Renal pelvis (tissue), 1 donor: ENCODE measurements at regions not wholly inside any gene's neighbourhood (a gene's known extent, or its start where the extent isn't known, plus 50 kb on each side); places are given as distances from the start of the nearest gene placed in this dataset.
"Not testable (repeated sequence)": the region's sequence is repeated elsewhere in the genome, so short reads cannot be mapped to it uniquely, and the experiment has no call there.

Experiments
- DNase-seq: peaks from one replicate; pipeline ENCODE4 v3.0.0-alpha.2; 2013

GRCh38 chr14:71566276-71566675, 366.0 kb upstream of the RGS6 start:
- DNase-seq, result no peak

DNA sequence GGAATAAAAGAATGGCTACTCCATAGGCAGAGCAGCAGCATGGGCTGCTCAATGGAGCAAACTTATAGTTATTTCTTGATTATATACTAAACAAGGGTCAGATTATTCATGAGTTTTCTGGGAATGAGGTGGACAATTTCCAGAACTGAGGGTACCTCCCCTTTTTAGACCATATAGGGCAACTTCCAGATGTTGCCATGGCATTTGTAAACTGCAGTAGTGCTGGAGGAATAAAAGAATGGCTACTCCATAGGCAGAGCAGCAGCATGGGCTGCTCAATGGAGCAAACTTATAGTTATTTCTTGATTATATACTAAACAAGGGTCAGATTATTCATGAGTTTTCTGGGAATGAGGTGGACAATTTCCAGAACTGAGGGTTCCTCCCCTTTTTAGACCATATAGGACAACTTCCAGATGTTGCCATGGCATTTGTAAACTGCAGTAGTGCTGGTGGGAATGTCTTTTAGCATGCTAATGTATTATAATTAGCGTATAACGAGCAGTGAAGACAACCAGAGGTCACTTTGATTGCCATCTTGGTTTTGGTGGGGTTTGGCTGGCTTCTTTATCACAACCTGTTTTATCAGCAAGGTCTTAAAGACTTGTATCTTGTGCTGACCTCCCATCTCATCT, 364.6 kb upstream of the RGS6 start:
- not testable (repeated sequence) for DNase-seq

- DNase-seq, result no peak
Measured at GRCh38 chr14:71574976-71575375, 357.3 kb upstream of the RGS6 start.

- no peak for DNase-seq
Measured at GRCh38 chr14:71576472-71576871, 355.8 kb upstream of the RGS6 start.

- DNase-seq, result no peak
Measured at GRCh38 chr14:71579331-71579730, 352.9 kb upstream of the RGS6 start.

DNA sequence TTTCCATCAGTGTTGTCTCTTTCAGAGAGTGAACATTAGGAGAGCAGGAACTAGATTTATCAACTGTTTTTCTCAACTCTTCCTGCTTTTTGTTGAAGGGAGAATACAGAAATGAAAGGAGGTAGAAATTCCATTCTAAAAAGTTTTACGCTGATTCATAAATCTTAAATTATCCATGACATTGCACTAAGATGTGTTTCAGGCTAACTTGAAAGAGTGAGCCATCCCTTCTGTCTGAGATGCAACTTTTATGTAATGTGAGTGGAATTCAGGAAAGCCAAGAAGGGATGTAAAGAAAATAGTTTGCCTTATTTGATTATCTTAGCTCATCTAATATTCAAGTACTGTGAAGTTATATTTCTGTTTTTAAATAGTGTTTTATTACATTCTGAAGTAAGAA, 349.5 kb upstream of the RGS6 start:
- no peak for DNase-seq

- no peak for DNase-seq
Measured at GRCh38 chr14:71583194-71583593, 349.0 kb upstream of the RGS6 start.

GRCh38 chr14:71583705-71584104, 348.5 kb upstream of the RGS6 start:
- DNase-seq, result no peak

- DNase-seq, result no peak
Measured at GRCh38 chr14:71585361-71585760, 346.9 kb upstream of the RGS6 start.

GRCh38 chr14:71586131-71586897, 345.9 kb upstream of the RGS6 start:
- DNase-seq, result no peak

DNA sequence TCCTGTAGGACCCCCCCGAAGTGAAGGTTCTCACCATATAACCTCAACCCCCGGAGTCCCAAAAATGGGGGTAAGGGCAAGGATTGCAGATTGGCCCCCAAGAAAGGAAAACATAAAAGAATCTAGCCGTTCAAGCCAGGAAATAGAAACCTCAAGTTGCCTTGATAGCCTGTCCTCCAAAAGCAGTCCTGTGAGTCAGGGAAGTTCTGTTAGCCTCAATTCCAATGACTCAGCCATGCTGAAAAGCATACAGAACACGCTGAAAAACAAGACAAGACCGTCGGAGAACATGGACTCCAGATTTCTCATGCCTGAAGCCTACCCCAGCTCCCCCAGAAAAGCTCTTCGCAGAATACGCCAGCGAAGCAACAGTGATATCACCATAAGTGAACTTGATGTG, 344.2 kb upstream of the RGS6 start:
- DNase-seq, result no peak

DNA sequence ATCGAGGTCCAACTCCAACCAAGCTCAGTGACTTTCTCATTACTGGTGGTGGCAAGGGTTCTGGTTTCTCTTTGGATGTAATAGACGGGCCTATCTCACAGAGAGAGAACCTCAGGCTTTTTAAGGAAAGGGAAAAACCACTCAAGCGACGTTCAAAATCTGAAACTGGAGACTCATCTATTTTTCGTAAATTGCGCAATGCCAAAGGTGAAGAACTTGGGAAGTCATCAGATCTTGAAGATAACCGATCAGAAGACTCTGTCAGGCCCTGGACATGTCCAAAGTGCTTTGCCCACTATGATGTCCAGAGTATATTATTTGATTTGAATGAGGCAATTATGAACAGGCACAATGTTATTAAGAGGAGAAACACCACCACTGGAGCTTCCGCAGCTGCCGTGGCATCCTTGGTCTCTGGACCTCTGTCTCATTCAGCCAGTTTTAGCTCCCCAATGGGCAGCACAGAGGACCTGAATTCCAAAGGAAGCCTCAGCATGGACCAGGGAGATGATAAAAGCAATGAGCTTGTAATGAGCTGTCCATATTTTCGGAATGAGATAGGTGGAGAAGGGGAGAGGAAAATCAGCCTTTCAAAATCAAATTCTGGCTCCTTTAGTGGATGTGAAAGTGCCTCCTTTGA, 343.5 kb upstream of the RGS6 start:
- no peak for DNase-seq

DNA sequence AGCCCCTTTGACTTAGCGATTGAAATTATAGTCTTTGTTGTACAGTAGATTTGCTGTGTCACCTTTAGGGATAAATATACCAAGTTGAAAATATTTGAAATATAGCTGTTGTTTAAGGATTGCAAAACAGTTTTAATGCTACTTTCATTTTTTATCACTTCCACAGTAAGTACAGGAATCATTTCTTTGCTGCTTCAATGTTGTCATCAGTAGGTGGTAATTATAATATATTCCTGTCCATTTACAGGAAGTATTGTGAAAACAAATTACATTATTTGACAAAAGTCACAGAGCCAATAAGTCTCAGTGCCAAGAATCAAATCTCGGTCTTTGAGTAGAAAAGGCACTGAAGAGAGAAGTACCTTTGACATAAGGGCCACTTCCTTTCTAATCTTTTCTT, 342.6 kb upstream of the RGS6 start:
- no peak for DNase-seq

DNA sequence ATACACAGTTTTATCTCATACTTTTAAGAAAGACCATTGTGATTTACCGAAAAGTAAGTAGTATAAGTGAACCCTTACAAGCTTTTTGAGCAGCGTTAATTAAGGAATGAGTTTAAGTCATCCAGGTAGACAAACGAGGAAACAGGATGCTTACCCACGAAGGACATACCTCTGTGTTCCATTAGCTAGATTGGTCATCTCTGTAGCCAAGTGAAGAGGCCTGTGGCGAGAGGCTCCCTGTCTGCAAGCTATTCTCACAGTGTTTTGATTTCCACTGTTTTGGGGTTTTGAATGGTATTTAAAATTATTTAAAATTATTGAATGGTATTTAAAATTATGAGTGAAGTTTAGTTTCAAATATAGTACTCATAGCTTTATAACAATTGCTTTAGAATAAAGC, 342.1 kb upstream of the RGS6 start:
- DNase-seq, result no peak

- no peak for DNase-seq
Measured at GRCh38 chr14:71591231-71591630, 341.0 kb upstream of the RGS6 start.

GRCh38 chr14:71591929-71592328, 340.3 kb upstream of the RGS6 start:
- DNase-seq, result no peak

DNA sequence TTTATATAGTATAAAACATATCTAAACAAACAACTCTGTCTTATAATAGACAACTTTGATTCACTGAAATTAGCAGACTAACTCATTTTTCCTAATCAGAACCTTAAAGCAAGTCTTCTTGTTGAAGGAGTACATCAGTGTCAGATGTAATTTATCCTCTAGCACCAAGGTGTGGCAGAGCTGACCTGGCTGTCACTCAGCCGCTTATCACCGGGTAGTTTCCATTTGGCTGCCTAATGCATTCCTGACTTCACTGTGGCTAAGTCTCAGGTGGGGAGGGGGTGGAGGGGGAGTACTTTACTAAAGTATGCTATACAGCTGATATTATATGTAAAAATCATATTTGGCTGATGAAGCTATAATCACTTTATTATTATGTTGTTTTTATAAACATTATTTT, 339.9 kb upstream of the RGS6 start:
- DNase-seq, result no peak

DNA sequence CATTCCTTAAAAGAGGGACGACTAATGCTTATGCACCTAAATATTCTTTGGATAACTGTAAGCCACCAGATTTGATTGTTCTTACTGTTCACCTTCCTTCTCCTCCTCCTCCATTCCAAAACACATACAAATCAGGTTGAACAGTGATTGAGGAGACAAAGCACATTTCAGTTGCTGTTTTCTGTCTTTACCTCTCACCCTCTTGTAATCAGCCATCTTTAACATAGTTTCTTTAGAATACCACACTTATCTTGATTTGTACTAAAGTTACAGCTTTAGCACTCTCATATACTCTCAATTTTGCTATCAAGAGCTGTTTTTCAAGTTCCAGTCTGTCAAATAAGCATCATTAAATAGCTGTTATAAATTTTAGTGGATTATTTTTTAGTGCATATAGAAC, 338.3 kb upstream of the RGS6 start:
- no peak for DNase-seq

- no peak for DNase-seq
Measured at GRCh38 chr14:71594821-71595220, 337.4 kb upstream of the RGS6 start.

DNA sequence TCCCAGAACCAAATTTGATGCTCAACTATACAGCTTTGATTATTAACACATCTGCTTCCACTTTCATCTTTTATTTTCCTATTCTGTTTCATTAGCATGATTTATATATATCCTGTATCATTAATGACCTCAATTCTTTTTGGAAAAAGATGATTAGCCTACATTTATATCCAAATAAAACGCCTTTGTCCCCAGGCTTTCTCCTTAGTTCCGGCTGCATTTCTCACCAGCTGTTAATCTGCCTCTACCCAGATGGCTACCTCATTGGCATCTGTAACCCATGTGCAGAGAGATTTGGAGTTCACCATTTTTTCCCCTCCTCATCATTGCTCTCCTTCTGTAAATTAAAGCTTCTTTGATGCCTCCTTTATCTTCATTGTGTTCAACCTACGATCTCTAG, 336.8 kb upstream of the RGS6 start:
- no peak for DNase-seq

DNA sequence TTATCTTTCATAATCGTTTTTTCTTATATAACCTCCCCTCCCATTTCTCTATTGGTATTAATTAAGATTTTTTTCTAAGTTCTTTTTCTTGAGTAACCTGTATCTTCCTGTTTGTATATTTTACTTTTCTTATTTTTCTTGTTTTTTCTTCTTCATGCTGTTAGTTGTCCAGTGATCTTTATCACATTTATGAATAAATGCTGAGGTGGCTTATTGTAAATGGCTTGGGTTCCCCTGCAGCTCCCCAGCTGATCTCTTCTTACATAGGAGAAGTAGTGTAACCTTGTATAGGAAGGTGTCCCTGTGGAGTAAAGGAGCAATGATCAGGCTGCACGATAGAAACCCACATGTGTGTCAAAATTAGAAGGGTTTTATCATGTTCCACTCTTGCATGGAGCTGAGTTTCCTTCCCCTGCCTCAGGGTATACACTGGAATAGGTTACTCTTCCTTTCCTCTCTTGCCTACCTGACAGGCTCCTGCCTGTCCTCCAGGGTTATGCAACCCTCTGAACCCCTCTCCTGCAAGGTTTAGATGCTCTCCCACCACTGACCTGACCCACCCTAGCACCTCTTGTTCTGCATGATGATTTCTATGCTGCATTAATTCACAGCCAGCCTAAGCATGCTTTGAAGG, 334.8 kb upstream of the RGS6 start:
- DNase-seq, result no peak

DNA sequence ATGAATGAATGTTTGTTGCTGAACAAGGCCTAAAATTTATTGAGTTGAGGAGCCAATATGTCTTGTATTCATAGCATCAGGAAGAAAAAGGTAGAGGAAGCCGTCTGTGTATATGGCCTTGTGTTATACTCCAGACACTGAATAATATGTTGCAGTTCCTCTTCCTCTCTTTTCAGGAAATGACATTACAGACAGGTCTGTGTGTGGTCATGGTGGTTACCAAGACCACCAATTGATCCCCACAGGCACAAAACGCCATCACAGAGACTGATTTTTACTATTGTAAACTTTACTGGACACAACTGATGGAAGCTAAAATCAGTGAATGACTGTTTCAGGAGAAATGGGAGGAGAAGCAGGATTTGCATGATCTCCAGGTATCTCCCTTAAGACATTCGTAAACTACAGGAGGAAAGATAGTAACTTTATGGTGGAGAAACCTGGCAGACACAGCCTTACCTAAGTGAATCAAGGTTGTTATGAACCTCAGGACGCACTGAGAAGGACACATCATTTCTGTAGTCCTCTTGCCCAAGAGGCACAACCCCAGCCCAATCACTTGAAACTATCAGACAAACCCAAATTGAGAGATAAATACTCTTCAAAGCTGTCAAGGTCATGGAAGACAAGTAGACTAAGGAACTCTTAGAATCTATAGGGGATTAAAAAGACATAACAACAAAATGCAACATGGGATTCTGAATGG, 334.1 kb upstream of the RGS6 start:
- DNase-seq, result no peak
